ENCODE measurements at regions not wholly inside any gene's neighbourhood (a gene's known extent, or its start where the extent isn't known, plus 50 kb on each side); places are given as distances from the start of the nearest gene placed in this dataset.

DNA sequence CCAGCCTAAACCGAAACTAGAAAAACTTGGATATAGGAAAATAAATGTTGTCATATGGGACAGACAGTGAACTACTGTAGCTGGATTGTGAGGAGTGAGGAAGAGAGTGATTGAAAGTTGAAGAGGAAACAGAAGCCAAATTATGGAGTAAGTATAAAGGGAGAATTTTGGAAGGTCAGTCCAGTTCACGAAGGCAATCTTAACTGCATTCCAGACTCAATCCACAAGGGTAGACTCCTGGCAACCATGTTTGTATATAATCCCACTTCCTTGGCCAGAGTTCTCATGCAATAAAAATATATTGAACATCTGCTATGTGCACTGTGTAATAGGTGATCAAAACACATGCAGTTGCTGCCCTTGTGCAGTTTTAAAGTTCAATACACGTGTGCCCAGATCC, 58.6 kb upstream of the CAMK2D start:
- no peak overlapping the region for H3K27ac ChIP-seq (ENCODE audit: low read depth, low read length)
- POLR2A ChIA-PET (ENCODE audit: partially characterized antibody): no interaction called here

More for the DNA sequence above, 58.6 kb upstream of the CAMK2D start:
- Histone ChIP-seq H2BK20ac (ENCODE audit: low read length) (no peak overlapping the region), H3K23ac (ENCODE audit: insufficient read length) (no peak overlapping the region), H3K14ac (ENCODE audit: insufficient read length) (no peak overlapping the region), H3K27me3 (replicated peaks in 1 of 4; ENCODE audit: control insufficient read depth in 3 of 4, extremely low read depth in 1 of 4, insufficient read depth in 3 of 4, low read length in 3 of 4) (no peaks in the 10 kb centered on the region), H3K4me3 (ENCODE audit: extremely low read depth in 1 of 4, insufficient read depth in 2 of 4, low read depth in 3 of 4, low read length in 4 of 4) (no peak overlapping the region), H3K36me3 (ENCODE audit: control insufficient read depth in 2 of 4, insufficient read depth in 4 of 4, low read length in 3 of 4) (no peaks in the 10 kb centered on the region), H2BK5ac (ENCODE audit: low read depth, low read length) (no peak overlapping the region), H3K79me2 (ENCODE audit: control insufficient read depth in 1 of 2, insufficient read depth in 2 of 2, low read length in 2 of 2) (no peaks in the 10 kb centered on the region), H2BK12ac (ENCODE audit: low read depth, low read length) (no peak overlapping the region), H4K8ac (ENCODE audit: extremely low read depth, insufficient read depth, low read length) (no peak overlapping the region), H3K18ac (ENCODE audit: extremely low read depth, low read length) (no peak overlapping the region), H2AFZ (ENCODE audit: low read length) (no peak overlapping the region), H4K91ac (replicated peaks; ENCODE audit: insufficient read length, low read length) (no peak overlapping the region), H4K5ac (ENCODE audit: insufficient read length, low read depth, low read length) (no peak overlapping the region), H3K9ac (replicated peaks in 1 of 4; ENCODE audit: extremely low read depth in 1 of 4, low read depth in 3 of 4, low read length in 3 of 4) (no peak overlapping the region), H2AK5ac (ENCODE audit: low read depth, low read length) (no peak overlapping the region), H3K56ac (replicated peaks; ENCODE audit: insufficient read length, low read depth, low read length) (no peak overlapping the region), H2BK15ac (ENCODE audit: low read length) (no peak overlapping the region), H3K79me1 (ENCODE audit: low read depth, low read length) (no peaks in the 10 kb centered on the region), H3K23me2 (ENCODE audit: low read depth, low read length) (no peaks in the 10 kb centered on the region; the same call in 1 of the 2 replicates), H4K20me1 (replicated peaks in 1 of 2; ENCODE audit: control insufficient read depth in 1 of 2, insufficient read depth in 2 of 2, low read length in 2 of 2) (no peaks in the 10 kb centered on the region), H3K4ac (replicated peaks; ENCODE audit: insufficient read length, low read depth, low read length) (no peak overlapping the region), H3K4me1 (replicated peaks in 1 of 4; ENCODE audit: control insufficient read depth in 3 of 4, insufficient read depth in 4 of 4, low read length in 3 of 4) (no peaks in the 10 kb centered on the region), H3K4me2 (ENCODE audit: insufficient read depth in 1 of 2, low read depth in 2 of 2, low read length in 2 of 2) (no peak overlapping the region), H2BK120ac (replicated peaks; ENCODE audit: low read depth, low read length) (no peak overlapping the region), H3K9me3 (ENCODE audit: insufficient read depth in 2 of 2, low read depth in 1 of 2, low read length in 1 of 2) (no peaks in the 10 kb centered on the region)
- CTCF ChIA-PET (ENCODE audit: partially characterized antibody): interaction anchor here (0.6 to 1.9 kb wide), 3 partner anchors 12 to 409 kb away, joined by 3 to 5 read pairs (median 3); no protein-coding TSS in a partner anchor
- FAIRE-seq: no peak
- 72% methylated on average over 3 of the region's 3 CpGs; no CpG with 5 or more reads in 1 of the 2 experiments for WGBS, 2 experiments (ENCODE audit: extremely low coverage in 1 of 2, insufficient coverage in 1 of 2, insufficient read length in 1 of 2, insufficient replicate concordance in 2 of 2, low coverage in 1 of 2, low lambda C conversion rate in 2 of 2, missing lambda C conversion rate in 1 of 2)
- no peak for DNase-seq (ENCODE audit: low read depth in 1 of 2, low spot score in 2 of 2)
- TF ChIP-seq SRF (IDR thresholded peaks at IDR 0.05; ENCODE audit: low read depth, low read length) (no peak), BRCA1 (IDR thresholded peaks at IDR 0.05; ENCODE audit: low read depth, low read length) (no peak)
- TF ChIP-seq, protein P1, sequence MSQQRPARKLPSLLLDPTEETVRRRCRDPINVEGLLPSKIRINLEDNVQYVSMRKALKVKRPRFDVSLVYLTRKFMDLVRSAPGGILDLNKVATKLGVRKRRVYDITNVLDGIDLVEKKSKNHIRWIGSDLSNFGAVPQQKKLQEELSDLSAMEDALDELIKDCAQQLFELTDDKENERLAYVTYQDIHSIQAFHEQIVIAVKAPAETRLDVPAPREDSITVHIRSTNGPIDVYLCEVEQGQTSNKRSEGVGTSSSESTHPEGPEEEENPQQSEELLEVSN (IDR thresholded peaks at IDR 0.05): no peak
- TF ChIP-seq, protein P2, sequence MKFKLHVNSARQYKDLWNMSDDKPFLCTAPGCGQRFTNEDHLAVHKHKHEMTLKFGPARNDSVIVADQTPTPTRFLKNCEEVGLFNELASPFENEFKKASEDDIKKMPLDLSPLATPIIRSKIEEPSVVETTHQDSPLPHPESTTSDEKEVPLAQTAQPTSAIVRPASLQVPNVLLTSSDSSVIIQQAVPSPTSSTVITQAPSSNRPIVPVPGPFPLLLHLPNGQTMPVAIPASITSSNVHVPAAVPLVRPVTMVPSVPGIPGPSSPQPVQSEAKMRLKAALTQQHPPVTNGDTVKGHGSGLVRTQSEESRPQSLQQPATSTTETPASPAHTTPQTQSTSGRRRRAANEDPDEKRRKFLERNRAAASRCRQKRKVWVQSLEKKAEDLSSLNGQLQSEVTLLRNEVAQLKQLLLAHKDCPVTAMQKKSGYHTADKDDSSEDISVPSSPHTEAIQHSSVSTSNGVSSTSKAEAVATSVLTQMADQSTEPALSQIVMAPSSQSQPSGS (IDR thresholded peaks at IDR 0.05; ENCODE audit: low read length): no peak

Measured in H1 (cell line).